Bronchial epithelial cell (primary cell): ENCODE measurements at regions not wholly inside any gene's neighbourhood (a gene's known extent, or its start where the extent isn't known, plus 50 kb on each side); places are given as distances from the start of the nearest gene placed in this dataset.
A peak's percentile ranks its signal among the peaks of the same experiment; 100 is the strongest.

Experiments used
- DNase-seq: peaks from one replicate; pipeline ENCODE4 v3.0.0-alpha.2; 2010; ENCODE audit warnings: low read depth
- FAIRE-seq: peaks from 2 replicates; lab custom pipeline; 2011; peaks lifted over from hg19 to GRCh38; lab: Jason Lieb, UNC
- H3K27me3 ChIP-seq: 2 replicates; pipeline ENCODE4 v1.5.1; 2011; ENCODE audit warnings: low read length; ENCODE audit not compliant: control insufficient read depth, insufficient read depth
- H3K36me3 ChIP-seq: 2 replicates; pipeline ENCODE4 v1.5.1; 2011; ENCODE audit warnings: low read length; ENCODE audit not compliant: control insufficient read depth, insufficient read depth
- H3K4me3 ChIP-seq: 2 replicates; pipeline ENCODE4 v1.5.1; 2011; ENCODE audit warnings: mild to moderate bottlenecking, low read depth, low read length, control low read depth
- CTCF ChIP-seq: IDR thresholded peaks from 2 replicates; pipeline ENCODE4 v1.5.1; 2011; ENCODE audit warnings: mild to moderate bottlenecking, moderate library complexity, low read length, control low read depth, inconsistent platforms; ENCODE audit not compliant: insufficient read depth, severe bottlenecking

- TF ChIP-seq CTCF = no peak
- Histone ChIP-seq H3K4me3 (no peak overlapping the region), H3K36me3 (no peaks in the 10 kb centered on the region), H3K27me3 (no peaks in the 10 kb centered on the region)
- FAIRE-seq (no peak), DNase-seq (no peak)
Measured at GRCh38 chr2:219835493-219835892, 208.1 kb downstream of the SLC4A3 start.

- FAIRE-seq (no peak), DNase-seq (peak; percentile 37)
- Histone ChIP-seq H3K4me3 (no peak overlapping the region), H3K27me3 (no peaks in the 10 kb centered on the region), H3K36me3 (no peaks in the 10 kb centered on the region)
- TF ChIP-seq CTCF = peak; percentile 15
Measured at GRCh38 chr2:219836647-219837177, 209.3 kb downstream of the SLC4A3 start.

GRCh38 chr2:219844401-219845091 is 217.1 kb downstream of the SLC4A3 start:
- H3K27me3 ChIP-seq = no peaks in the 10 kb centered on the region
- H3K4me3 ChIP-seq = no peak overlapping the region
- no peaks in the 10 kb centered on the region for H3K36me3 ChIP-seq
- no peak for DNase-seq
- TF ChIP-seq CTCF = no peak
- FAIRE-seq = no peak

GRCh38 chr2:219848882-219849281 is 221.5 kb downstream of the SLC4A3 start:
- FAIRE-seq (no peak), DNase-seq (no peak)
- no peaks in the 10 kb centered on the region for H3K36me3 ChIP-seq
- no peaks in the 10 kb centered on the region for H3K27me3 ChIP-seq
- no peak for TF ChIP-seq CTCF
- H3K4me3 ChIP-seq = no peak overlapping the region

- no peak overlapping the region for H3K4me3 ChIP-seq
- DNase-seq (no peak), FAIRE-seq (no peak)
- H3K36me3 ChIP-seq = no peaks in the 10 kb centered on the region
- H3K27me3 ChIP-seq = no peaks in the 10 kb centered on the region
- TF ChIP-seq CTCF = no peak
Measured at GRCh38 chr2:219851169-219851568, 223.7 kb downstream of the SLC4A3 start.
